Endothelial cell of umbilical vein (primary cell): ENCODE measurements at regions not wholly inside any gene's neighbourhood (a gene's known extent, or its start where the extent isn't known, plus 50 kb on each side); places are given as distances from the start of the nearest gene placed in this dataset.

Experiments used
- BruUV-seq: library from RNA; stranded (reverse); fragments of 400-500 nt; replicated peaks from 2 replicates; lab custom pipeline; 2021; lab: Mats Ljungman, UMichigan
- CTCF ChIA-PET: fragments of 300-600, 350-600 bp; sonication (Branson Sonifier 250); formaldehyde crosslinking; loops from one replicate; lab custom pipeline; 2021; ENCODE audit warnings: antibody characterized with exemption, inconsistent platforms; lab: Charles Lee
- POLR2A ChIA-PET: fragments of 300-600, 350-600 bp; sonication (Branson Sonifier 250); formaldehyde crosslinking; loops from one replicate; lab custom pipeline; 2021; ENCODE audit warnings: antibody characterized with exemption, inconsistent platforms; lab: Charles Lee
- DNase-seq: peaks from one replicate; pipeline ENCODE4 v3.0.0-alpha.2; 2011; ENCODE audit warnings: low read depth, low spot score
- FAIRE-seq: peaks from 2 replicates; lab custom pipeline; 2011; peaks lifted over from hg19 to GRCh38; lab: Jason Lieb, UNC
- H2AFZ ChIP-seq: 2 replicates; pipeline ENCODE4 v1.6.0; 2012; ENCODE audit warnings: low read depth, low read length, control low read depth, inconsistent platforms
- H3K27ac ChIP-seq: 2 replicates; pipeline ENCODE4 v1.5.1; 2011; ENCODE audit warnings: low read depth, mild to moderate bottlenecking, control low read depth, low read length, moderate library complexity; ENCODE audit not compliant: insufficient read depth
- H3K27me3 ChIP-seq, 2 experiments: 2 replicates each; pipeline versions ENCODE4 v1.6.0 to v1.6.1; 2011; ENCODE audit warnings: low read length in 2 of 2, mixed read lengths in 1 of 2; ENCODE audit not compliant: control insufficient read depth in 2 of 2, insufficient read depth in 2 of 2
- H3K36me3 ChIP-seq, 2 experiments: 2 replicates in 1 of 2; 3 replicates in 1 of 2; pipeline ENCODE4 v1.5.1; 2011; ENCODE audit warnings: low read length in 2 of 2, mild to moderate bottlenecking in 1 of 2, moderate library complexity in 1 of 2; ENCODE audit not compliant: control insufficient read depth in 2 of 2, insufficient read depth in 2 of 2; ENCODE audit errors: extremely low read depth in 1 of 2
- H3K4me1 ChIP-seq: 3 replicates; pipeline ENCODE4 v1.5.1; 2011; ENCODE audit warnings: mild to moderate bottlenecking, low read length; ENCODE audit not compliant: control insufficient read depth, insufficient read depth; ENCODE audit errors: extremely low read depth
- H3K4me2 ChIP-seq: 2 replicates; pipeline ENCODE4 v1.6.1; 2011; ENCODE audit warnings: low read length, control low read depth, mixed read lengths; ENCODE audit not compliant: insufficient read depth
- H3K4me3 ChIP-seq, 3 experiments: fragments of 200-600 bp in 1 of 3; sonication (generic), shearing (Covaris generic) in 1 of 3; replicated peaks in 1 of 3; 2 replicates each; pipeline ENCODE4 v1.5.1; 2011 to 2016; ENCODE audit warnings: control low read depth in 3 of 3, low read length in 3 of 3, mild to moderate bottlenecking in 2 of 3, inconsistent platforms in 1 of 3, low read depth in 1 of 3, moderate library complexity in 1 of 3; ENCODE audit not compliant: insufficient read depth in 1 of 3
- H3K79me2 ChIP-seq: 2 replicates; pipeline ENCODE4 v1.6.0; 2012; ENCODE audit warnings: low read length, inconsistent platforms; ENCODE audit not compliant: control insufficient read depth, insufficient read depth
- H3K9ac ChIP-seq: replicated peaks from 2 replicates; pipeline ENCODE3; 2011; ENCODE audit warnings: low read length, control low read depth; ENCODE audit not compliant: insufficient read depth; ENCODE audit errors: extremely low read depth
- H3K9me1 ChIP-seq: replicated peaks from 3 replicates; pipeline ENCODE4 v1.6.0; 2011; ENCODE audit warnings: mild to moderate bottlenecking, low read length; ENCODE audit not compliant: control insufficient read depth, insufficient read depth; ENCODE audit errors: extremely low read depth
- H3K9me3 ChIP-seq: replicated peaks from 2 replicates; pipeline ENCODE4 v1.5.1; 2012; ENCODE audit warnings: low read length, inconsistent platforms; ENCODE audit not compliant: control insufficient read depth, insufficient read depth
- H4K20me1 ChIP-seq: replicated peaks from 2 replicates; pipeline ENCODE3; 2011; ENCODE audit warnings: mild to moderate bottlenecking, low read length; ENCODE audit not compliant: control insufficient read depth, insufficient read depth; ENCODE audit errors: extremely low read depth
- EZH2 ChIP-seq: IDR thresholded peaks from 2 replicates; pipeline ENCODE4 v1.6.1; 2012; ENCODE audit warnings: borderline replicate concordance, low read depth, mild to moderate bottlenecking, moderate library complexity, low read length, inconsistent platforms; ENCODE audit not compliant: severe bottlenecking
- FOS ChIP-seq: IDR thresholded peaks from 2 replicates; pipeline ENCODE4 v1.6.1; 2011; ENCODE audit warnings: mild to moderate bottlenecking, low read length, moderate library complexity, borderline replicate concordance; ENCODE audit not compliant: insufficient read depth
- GATA2 ChIP-seq: IDR thresholded peaks from 2 replicates; pipeline ENCODE4 v1.7.0; 2011; ENCODE audit warnings: low read depth, mild to moderate bottlenecking, moderate library complexity, mixed read lengths, low read length; ENCODE audit not compliant: insufficient read length, insufficient read depth
- JUN ChIP-seq: IDR thresholded peaks from 2 replicates; pipeline ENCODE4 v1.6.1; 2011; ENCODE audit warnings: borderline replicate concordance, low read depth; ENCODE audit not compliant: insufficient read length, insufficient read depth
- MYC ChIP-seq: IDR thresholded peaks from one replicate; pipeline ENCODE4 v1.6.1; 2011; ENCODE audit warnings: mild to moderate bottlenecking, low read depth, low read length
- POLR2A ChIP-seq: IDR thresholded peaks from 2 replicates; pipeline ENCODE4 v1.6.1; 2012; ENCODE audit warnings: low read depth, mild to moderate bottlenecking, control low read depth, low read length
- POLR2AphosphoS5 ChIP-seq: IDR thresholded peaks from 2 replicates; pipeline ENCODE4 v1.6.1; 2012; ENCODE audit warnings: low read depth, mild to moderate bottlenecking, control low read depth, low read length, moderate library complexity; ENCODE audit not compliant: insufficient read depth
- dilution Hi-C: fragments of 300-500 bp; cut with MboI; formaldehyde crosslinking; loops from one replicate; pipeline ENCODE4 v1.15.0; 2019; ENCODE audit warnings: low sequenced_read_pairs; ENCODE audit not compliant: extremely low pct_ligation_motif_present
- intact Hi-C: fragments of 100-400 bp; cut with micrococcal nuclease; formaldehyde crosslinking; loops from one replicate; pipeline ENCODE4 v1.10.0; 2022
- TF ChIP-seq, protein P1 (sequence below), 2 donors: IDR thresholded peaks; 1 replicate in 1 of 2; 2 replicates in 1 of 2; pipeline ENCODE4 v1.5.1; 2011; ENCODE audit warnings: low read length in 2 of 2, mild to moderate bottlenecking in 2 of 2, moderate library complexity in 2 of 2, control low read depth in 1 of 2, inconsistent platforms in 1 of 2, low read depth in 1 of 2; ENCODE audit not compliant: insufficient read depth in 1 of 2; ENCODE audit errors: extremely low read depth in 1 of 2
- TF ChIP-seq, protein P2 (sequence below): IDR thresholded peaks from 2 replicates; pipeline ENCODE4 v1.6.1; 2011; ENCODE audit not compliant: insufficient read depth, insufficient read length

DNA sequence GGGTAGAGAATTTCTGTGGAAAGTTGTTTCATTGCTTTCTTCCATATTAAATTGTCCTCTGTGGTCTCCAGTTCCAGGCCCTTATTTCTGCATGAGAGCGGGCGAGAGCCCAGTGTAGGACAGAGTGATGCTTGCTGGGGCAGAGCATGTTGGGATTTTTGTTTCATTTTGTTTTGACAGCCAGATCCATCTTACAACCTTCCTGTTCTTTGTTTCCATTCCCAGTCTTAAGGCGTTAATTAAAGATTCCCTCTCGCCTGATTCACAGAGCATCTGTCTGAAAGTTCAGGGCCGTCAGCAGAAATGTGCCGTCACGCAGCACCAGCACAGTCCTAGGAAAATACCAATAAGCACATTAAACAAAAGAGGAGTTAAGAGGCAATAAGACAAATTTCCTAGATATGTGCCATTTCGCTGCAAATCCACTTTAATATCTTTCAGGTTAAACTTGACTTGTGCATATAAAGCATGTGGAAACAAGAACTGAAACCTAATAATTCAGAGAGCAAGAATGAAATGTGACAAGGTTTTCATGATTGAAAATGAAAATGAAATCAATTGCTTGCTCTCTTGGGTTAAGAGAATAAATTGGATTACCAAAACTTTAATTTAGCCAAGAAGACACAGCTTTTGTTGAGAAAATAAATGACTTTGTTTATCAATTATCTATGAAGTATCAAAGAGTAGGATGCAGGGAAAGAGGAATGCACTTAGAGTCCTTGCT, 210.7 kb upstream of the SLC10A2 start:
- Histone ChIP-seq H3K4me3 (no peak overlapping the region), H3K79me2 (no peaks in the 10 kb centered on the region), H3K9me1 (no peaks in the 10 kb centered on the region), H3K27me3 (no peaks in the 10 kb centered on the region), H3K9me3 (peaks cover 6% of the 10 kb centered on the region), H2AFZ (no peak overlapping the region), H3K4me2 (no peak overlapping the region), H3K36me3 (no peaks in the 10 kb centered on the region), H4K20me1 (no peaks in the 10 kb centered on the region), H3K9ac (no peak overlapping the region), H3K27ac (no peak overlapping the region), H3K4me1 (no peaks in the 10 kb centered on the region)
- DNase-seq (no peak), FAIRE-seq (no peak)
- no peak for TF ChIP-seq MYC
- TF ChIP-seq, protein P1, sequence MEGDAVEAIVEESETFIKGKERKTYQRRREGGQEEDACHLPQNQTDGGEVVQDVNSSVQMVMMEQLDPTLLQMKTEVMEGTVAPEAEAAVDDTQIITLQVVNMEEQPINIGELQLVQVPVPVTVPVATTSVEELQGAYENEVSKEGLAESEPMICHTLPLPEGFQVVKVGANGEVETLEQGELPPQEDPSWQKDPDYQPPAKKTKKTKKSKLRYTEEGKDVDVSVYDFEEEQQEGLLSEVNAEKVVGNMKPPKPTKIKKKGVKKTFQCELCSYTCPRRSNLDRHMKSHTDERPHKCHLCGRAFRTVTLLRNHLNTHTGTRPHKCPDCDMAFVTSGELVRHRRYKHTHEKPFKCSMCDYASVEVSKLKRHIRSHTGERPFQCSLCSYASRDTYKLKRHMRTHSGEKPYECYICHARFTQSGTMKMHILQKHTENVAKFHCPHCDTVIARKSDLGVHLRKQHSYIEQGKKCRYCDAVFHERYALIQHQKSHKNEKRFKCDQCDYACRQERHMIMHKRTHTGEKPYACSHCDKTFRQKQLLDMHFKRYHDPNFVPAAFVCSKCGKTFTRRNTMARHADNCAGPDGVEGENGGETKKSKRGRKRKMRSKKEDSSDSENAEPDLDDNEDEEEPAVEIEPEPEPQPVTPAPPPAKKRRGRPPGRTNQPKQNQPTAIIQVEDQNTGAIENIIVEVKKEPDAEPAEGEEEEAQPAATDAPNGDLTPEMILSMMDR (IDR thresholded peaks at IDR 0.05; ENCODE audit: extremely low read depth in 1 of 2, insufficient read depth in 1 of 2, low read depth in 1 of 2, low read length in 2 of 2): no peak
- TF ChIP-seq FOS: no peak
- TF ChIP-seq JUN: no peak
- no peak for TF ChIP-seq EZH2
- TF ChIP-seq POLR2A: no peak
- no peak for TF ChIP-seq POLR2AphosphoS5
- TF ChIP-seq, protein P2, sequence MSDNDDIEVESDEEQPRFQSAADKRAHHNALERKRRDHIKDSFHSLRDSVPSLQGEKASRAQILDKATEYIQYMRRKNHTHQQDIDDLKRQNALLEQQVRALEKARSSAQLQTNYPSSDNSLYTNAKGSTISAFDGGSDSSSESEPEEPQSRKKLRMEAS: no peak
- TF ChIP-seq GATA2: no peak
- POLR2A ChIA-PET: no interaction called here
- no TSS peak for BruUV-seq
- CTCF ChIA-PET: no interaction called here
- intact Hi-C loops (no loop called here), dilution Hi-C loops (no loop called here)
